ENCODE measurements at regions not wholly inside any gene's neighbourhood (a gene's known extent, or its start where the extent isn't known, plus 50 kb on each side); places are given as distances from the start of the nearest gene placed in this dataset.

- TF ChIP-seq CHD7 (IDR thresholded peaks at IDR 0.05; ENCODE audit: insufficient replicate concordance, low read length) (no peak), GTF2F1 (IDR thresholded peaks at IDR 0.05; ENCODE audit: borderline replicate concordance, low read depth, low read length) (no peak), JUN (IDR thresholded peaks at IDR 0.05; ENCODE audit: low read depth, low read length) (no peak), EGR1 (IDR thresholded peaks at IDR 0.05; ENCODE audit: borderline replicate concordance, low read depth, low read length) (no peak), HDAC2 (IDR thresholded peaks at IDR 0.05; ENCODE audit: borderline replicate concordance in 1 of 2, low read depth in 2 of 2, low read length in 2 of 2) (no peak), SUZ12 (IDR thresholded peaks at IDR 0.05; ENCODE audit: low read length) (no peak), ATF2 (IDR thresholded peaks at IDR 0.05; ENCODE audit: low read length) (no peak), TEAD4 (IDR thresholded peaks at IDR 0.05; ENCODE audit: low read depth, low read length) (no peak), RAD21 (IDR thresholded peaks at IDR 0.05 in 1 of 2, conservative IDR thresholded peaks at IDR 0.05 in 1 of 2; ENCODE audit: low read depth in 2 of 2, low read length in 2 of 2) (no peak), ASH2L (IDR thresholded peaks at IDR 0.05; ENCODE audit: low read length) (no peak)
These were observed 63.9 kb downstream of the ZIC5 start (continued) for GRCh38 chr13:99907627-99908026.

Measured in H1 (cell line).